CD4-positive, alpha-beta T cell treated with Interleukin-6 for 4 hours (primary cell): ENCODE measurements at regions not wholly inside any gene's neighbourhood (a gene's known extent, or its start where the extent isn't known, plus 50 kb on each side); places are given as distances from the start of the nearest gene placed in this dataset.

Source experiments
- DNase-seq: peaks from one replicate; pipeline ENCODE4 v3.0.0-alpha.2; 2020; ENCODE audit warnings: mixed read lengths

- DNase-seq = peak; percentile 21
Observed at GRCh38 chr14:60349663-60350365, 100.8 kb downstream of the PPM1A start.

- no peak for DNase-seq
Observed at GRCh38 chr14:60350366-60350720, 101.3 kb downstream of the PPM1A start.

GRCh38 chr14:60353420-60353819 lies 104.4 kb downstream of the PPM1A start:
- no peak for DNase-seq

DNA sequence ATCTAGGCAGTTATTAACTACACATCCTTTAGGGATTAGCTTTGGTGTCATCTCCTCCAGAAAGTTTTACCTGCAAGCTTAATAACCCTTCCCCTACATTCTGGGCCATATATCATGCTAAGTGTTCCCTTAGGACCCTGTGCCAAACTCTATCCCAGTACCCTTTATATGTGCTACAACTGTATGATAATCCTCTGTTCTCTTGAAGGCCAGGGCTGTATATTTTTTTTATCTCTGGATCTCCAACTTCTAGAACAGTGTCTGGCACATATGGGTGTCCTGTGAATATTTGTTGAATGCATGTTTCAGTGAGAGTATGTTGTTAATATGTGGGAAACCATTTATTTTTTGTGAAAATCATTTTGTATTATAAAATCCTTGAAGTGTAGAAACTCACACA lies 106.7 kb downstream of the PPM1A start:
- DNase-seq = no peak

DNA sequence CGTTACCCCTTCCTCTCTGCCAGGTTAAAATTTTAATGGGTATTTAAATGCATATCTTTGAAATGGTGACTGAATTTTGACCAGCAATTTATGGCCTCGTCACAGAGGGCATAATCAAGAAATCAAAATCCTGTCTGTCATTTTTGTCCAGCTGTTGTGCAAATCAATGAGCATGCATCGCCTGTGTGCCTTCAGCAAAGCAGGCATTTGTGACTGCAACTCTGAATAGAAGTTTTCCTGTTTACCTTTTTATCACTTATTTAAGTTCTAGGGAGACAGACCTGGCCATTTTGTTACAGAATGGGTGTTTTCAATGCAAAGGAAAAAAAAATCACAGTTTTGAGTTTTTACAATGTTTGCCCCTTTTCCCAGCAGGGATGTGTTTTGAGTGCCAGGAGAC lies 107.4 kb downstream of the PPM1A start:
- no peak for DNase-seq

DNA sequence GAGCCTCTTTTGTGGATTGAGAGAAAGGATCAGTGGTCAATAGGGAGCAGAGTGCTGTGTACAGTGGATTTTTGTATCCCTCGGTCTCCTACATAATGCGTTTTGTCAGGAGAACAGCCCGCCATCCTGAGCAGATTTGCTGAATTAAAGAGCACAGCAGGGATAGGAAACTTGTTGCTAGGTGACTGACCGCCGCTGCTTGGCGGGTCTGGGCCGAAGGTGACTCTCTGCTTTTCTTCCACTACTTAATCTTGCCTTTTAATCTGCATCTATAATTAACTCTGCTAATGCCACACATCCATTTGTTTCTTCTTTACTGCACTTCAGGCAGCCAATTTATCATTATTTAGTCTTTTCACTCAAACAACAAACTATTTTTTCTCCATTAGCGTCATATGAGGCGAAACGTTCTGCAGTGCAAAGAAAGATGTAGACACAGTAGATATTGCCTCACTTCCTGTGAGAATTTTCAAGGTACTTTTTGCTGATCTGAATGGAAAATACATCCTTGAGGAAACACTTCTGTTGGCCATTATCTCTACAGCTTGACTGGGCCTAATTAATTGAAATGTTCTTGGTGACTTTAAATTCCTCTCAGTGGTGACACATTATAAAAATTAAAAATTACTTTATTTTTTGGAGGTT lies 108.0 kb downstream of the PPM1A start:
- DNase-seq = no peak

GRCh38 chr14:60357551-60358149 lies 108.6 kb downstream of the PPM1A start:
- DNase-seq = no peak

DNA sequence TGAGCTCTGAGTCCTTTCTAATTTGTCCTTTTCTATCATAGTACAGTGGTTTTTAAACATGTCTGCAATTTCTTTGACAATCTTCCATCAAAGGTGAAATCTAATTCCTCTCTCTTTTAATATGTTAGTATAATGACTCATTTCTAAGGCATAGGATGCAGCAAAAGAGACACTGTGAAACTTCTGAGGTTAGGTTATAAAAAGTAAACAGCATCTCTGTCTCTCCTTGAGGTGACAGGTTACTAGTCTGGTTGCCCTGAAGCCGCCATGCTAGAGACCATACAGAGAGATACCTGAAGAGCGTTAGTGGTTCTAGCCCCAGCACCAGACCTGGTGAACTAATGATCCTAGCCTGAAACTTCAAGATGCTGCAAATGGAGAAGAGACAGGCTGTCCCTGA lies 114.3 kb downstream of the PPM1A start:
- DNase-seq = no peak

DNA sequence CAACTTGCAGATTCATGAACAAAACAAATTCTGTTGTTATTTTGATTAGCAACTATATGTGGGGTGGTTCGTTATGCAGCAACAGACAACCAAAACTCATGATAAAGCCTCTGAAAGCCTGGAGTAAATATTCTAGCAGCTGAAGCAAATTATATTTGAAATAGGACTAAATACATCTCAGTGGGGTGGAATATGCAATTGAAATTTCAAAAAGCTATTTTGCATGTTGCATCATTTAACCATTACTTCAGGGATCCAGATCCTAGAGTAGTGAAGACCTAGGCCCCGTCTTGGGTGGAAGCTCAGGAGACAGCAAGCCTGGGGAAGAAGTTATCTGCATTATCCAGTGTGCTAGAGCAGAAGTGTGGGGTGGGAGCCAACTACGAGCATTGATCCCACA lies 114.7 kb downstream of the PPM1A start:
- no peak for DNase-seq

GRCh38 chr14:60381909-60382308 lies 104.0 kb downstream of the C14orf39 start:
- no peak for DNase-seq
